A673 (cell line): ENCODE measurements at regions not wholly inside any gene's neighbourhood (a gene's known extent, or its start where the extent isn't known, plus 50 kb on each side); places are given as distances from the start of the nearest gene placed in this dataset.
"Not testable (repeated sequence)": the region's sequence is repeated elsewhere in the genome, so short reads cannot be mapped to it uniquely, and the experiment has no call there.

ENCODE experiments used
- BruUV-seq: library from RNA; stranded (reverse); fragments of 400-500 nt; replicated peaks from 2 replicates; lab custom pipeline; 2021; lab: Mats Ljungman, UMichigan
- CTCF ChIA-PET: fragments of 300-600 bp; sonication (Branson Sonifier 250); formaldehyde crosslinking; loops from one replicate; lab custom pipeline; 2022; ENCODE audit warnings: antibody characterized with exemption; lab: Charles Lee
- POLR2A ChIA-PET: fragments of 300-600 bp; sonication (Branson Sonifier 250); formaldehyde crosslinking; loops from one replicate; lab custom pipeline; 2022; ENCODE audit warnings: antibody characterized with exemption; ENCODE audit not compliant: low non-redundant PET; lab: Charles Lee
- DNase-seq: peaks from one replicate; pipeline ENCODE4 v3.0.0-alpha.2; 2015; ENCODE audit warnings: low spot score
- H3K27ac ChIP-seq: fragments of 200-600 bp; sonication (generic); 2 replicates; pipeline ENCODE4 v1.5.1; 2016; ENCODE audit warnings: mixed run types, low read depth, mild to moderate bottlenecking, mixed read lengths, antibody characterized with exemption, low read length; ENCODE audit not compliant: poor library complexity, severe bottlenecking
- H3K27me3 ChIP-seq: fragments of 200-600 bp; sonication (generic); replicated peaks from 2 replicates; pipeline ENCODE4 v1.6.1; 2017; ENCODE audit warnings: mixed run types, low read depth, mild to moderate bottlenecking, mixed read lengths, antibody characterized with exemption, low read length; ENCODE audit not compliant: insufficient read depth, poor library complexity
- H3K36me3 ChIP-seq: fragments of 200-600 bp; sonication (generic); 2 replicates; pipeline ENCODE4 v1.6.1; 2016; ENCODE audit warnings: mixed run types, mild to moderate bottlenecking, mixed read lengths, antibody characterized with exemption, low read length; ENCODE audit not compliant: insufficient read depth, poor library complexity, severe bottlenecking
- H3K4me1 ChIP-seq: fragments of 200-600 bp; sonication (generic); 2 replicates; pipeline ENCODE4 v1.6.1; 2017; ENCODE audit warnings: mixed run types, mild to moderate bottlenecking, mixed read lengths, antibody characterized with exemption, low read length; ENCODE audit not compliant: insufficient read depth, poor library complexity, severe bottlenecking
- H3K4me3 ChIP-seq: fragments of 200-600 bp; sonication (generic); 2 replicates; pipeline ENCODE4 v1.5.1; 2016; ENCODE audit warnings: low read depth, mixed run types, mild to moderate bottlenecking, mixed read lengths, low read length; ENCODE audit not compliant: poor library complexity, severe bottlenecking
- H3K9me3 ChIP-seq: fragments of 200-600 bp; sonication (generic); 2 replicates; pipeline ENCODE4 v1.6.1; 2016; ENCODE audit warnings: mixed run types, low read depth, mild to moderate bottlenecking, mixed read lengths, antibody characterized with exemption, low read length; ENCODE audit not compliant: poor library complexity, severe bottlenecking
- CTCF ChIP-seq: fragments of 300-800, 200-600 bp; sonication (generic); conservative IDR thresholded peaks from 2 replicates; pipeline ENCODE4 v1.5.1; 2017; ENCODE audit warnings: low read depth, mild to moderate bottlenecking, antibody characterized with exemption, low read length, moderate library complexity, mixed read lengths
- EZH2 ChIP-seq: fragments of 200-600 bp; sonication (generic); IDR thresholded peaks from 2 replicates; pipeline ENCODE4 v1.6.1; 2017; ENCODE audit warnings: borderline replicate concordance, low read depth, mild to moderate bottlenecking, mixed read lengths, antibody characterized with exemption, low read length; ENCODE audit not compliant: poor library complexity, severe bottlenecking
- intact Hi-C: fragments of 100-400 bp; cut with micrococcal nuclease; formaldehyde crosslinking; loops from one replicate; pipeline ENCODE4 v1.10.0; 2022; ENCODE audit not compliant: unreplicated experiment

- TF ChIP-seq EZH2: no peak
- no peak for TF ChIP-seq CTCF
- no peaks in the 10 kb centered on the region for H3K36me3 ChIP-seq
- CTCF ChIA-PET: no interaction called here
- no TSS peak for BruUV-seq
- H3K27ac ChIP-seq: no peak overlapping the region
- POLR2A ChIA-PET: no interaction called here
- H3K4me1 ChIP-seq: no peaks in the 10 kb centered on the region
- no peak for DNase-seq
- H3K9me3 ChIP-seq: no peaks in the 10 kb centered on the region
- no peak overlapping the region for H3K4me3 ChIP-seq
- H3K27me3 ChIP-seq: no peaks in the 10 kb centered on the region
- intact Hi-C loops: no loop called here
Observed at GRCh38 chr6:164045082-164045481, 630.6 kb downstream of the QKI start.

DNA sequence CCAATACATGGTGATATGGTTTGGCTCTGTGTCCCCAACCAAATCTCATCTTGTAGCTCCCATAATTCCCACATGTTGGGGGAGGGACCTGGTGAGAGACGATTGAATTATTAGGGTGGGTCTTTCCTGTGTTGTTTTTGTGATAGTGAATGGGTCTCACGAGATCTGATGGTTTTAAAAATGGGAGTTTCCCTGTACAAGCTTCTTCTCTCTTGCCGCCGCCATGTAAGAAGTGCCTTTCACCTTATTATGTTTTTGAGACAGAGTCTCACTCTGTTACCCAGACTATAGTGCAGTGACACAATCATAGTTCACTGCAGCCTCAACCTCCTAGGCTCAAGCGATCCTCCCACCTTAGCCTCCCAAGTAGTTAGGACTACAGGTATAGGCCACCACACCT is 629.1 kb downstream of the QKI start:
- H3K4me3 ChIP-seq, intact Hi-C loops, BruUV-seq, POLR2A ChIA-PET, H3K4me1 ChIP-seq, H3K27me3 ChIP-seq, H3K27ac ChIP-seq, H3K9me3 ChIP-seq, H3K36me3 ChIP-seq, DNase-seq, CTCF ChIA-PET: not testable (repeated sequence)

GRCh38 chr6:164042212-164042611 is 627.7 kb downstream of the QKI start:
- CTCF ChIA-PET: no interaction called here
- BruUV-seq: no TSS peak
- intact Hi-C loops: no loop called here

More at GRCh38 chr6:164042212-164042611, 627.7 kb downstream of the QKI start:
- Histone ChIP-seq H3K4me1 (peaks cover under 1% of the 10 kb centered on the region), H3K27me3 (no peaks in the 10 kb centered on the region), H3K9me3 (no peaks in the 10 kb centered on the region), H3K36me3 (no peaks in the 10 kb centered on the region), H3K4me3 (no peak overlapping the region), H3K27ac (no peak overlapping the region)
- TF ChIP-seq CTCF: no peak
- TF ChIP-seq EZH2: no peak
- POLR2A ChIA-PET: no interaction called here
- DNase-seq: no peak
